CD4-positive, alpha-beta T cell treated with Interleukin-17A for 4 hours (primary cell): ENCODE measurements at regions not wholly inside any gene's neighbourhood (a gene's known extent, or its start where the extent isn't known, plus 50 kb on each side); places are given as distances from the start of the nearest gene placed in this dataset.

Experiments
- DNase-seq: peaks from one replicate; pipeline ENCODE4 v3.0.0-alpha.2; 2020; ENCODE audit warnings: mixed read lengths

- no peak for DNase-seq
Measured at GRCh38 chr17:77845541-77846225, 112.8 kb upstream of the TNRC6C start.

GRCh38 chr17:77846531-77847085 lies 111.9 kb upstream of the TNRC6C start:
- DNase-seq: peak; percentile 65

- DNase-seq: no peak
Measured at GRCh38 chr17:77847221-77848085, 111.0 kb upstream of the TNRC6C start.

GRCh38 chr17:77848257-77848656 lies 110.2 kb upstream of the TNRC6C start:
- no peak for DNase-seq

GRCh38 chr17:77849239-77849638 lies 109.3 kb upstream of the TNRC6C start:
- no peak for DNase-seq

GRCh38 chr17:77851921-77852320 lies 106.6 kb upstream of the TNRC6C start:
- DNase-seq: no peak

GRCh38 chr17:77852731-77853130 lies 105.8 kb upstream of the TNRC6C start:
- no peak for DNase-seq

- DNase-seq: no peak
Measured at GRCh38 chr17:77853191-77853977, 105.1 kb upstream of the TNRC6C start.

GRCh38 chr17:77854083-77854758 lies 104.3 kb upstream of the TNRC6C start:
- no peak for DNase-seq

GRCh38 chr17:77854759-77855745 lies 103.5 kb upstream of the TNRC6C start:
- DNase-seq: no peak

GRCh38 chr17:77856551-77857305 lies 101.8 kb upstream of the TNRC6C start:
- DNase-seq: no peak

- no peak for DNase-seq
Measured at GRCh38 chr17:77857306-77857555, 101.3 kb upstream of the TNRC6C start.

GRCh38 chr17:77857613-77858012 lies 100.9 kb upstream of the TNRC6C start:
- peak; percentile 59 for DNase-seq

GRCh38 chr17:77858291-77859034 lies 100.0 kb upstream of the TNRC6C start:
- no peak for DNase-seq

GRCh38 chr17:77859035-77859810 lies 99.3 kb upstream of the TNRC6C start:
- DNase-seq: no peak

- DNase-seq: no peak
Measured at GRCh38 chr17:77861133-77861695, 97.3 kb upstream of the TNRC6C start.

- no peak for DNase-seq
Measured at GRCh38 chr17:77861981-77862645, 96.4 kb upstream of the TNRC6C start.
